H1 (cell line): ENCODE measurements at regions not wholly inside any gene's neighbourhood (a gene's known extent, or its start where the extent isn't known, plus 50 kb on each side); places are given as distances from the start of the nearest gene placed in this dataset.

Experiments
- CBX8 ChIP-seq: fragments of 300-800, 300-1000 bp; sonication (generic); IDR thresholded peaks from 2 replicates; pipeline ENCODE4 v1.7.1; 2016; ENCODE audit warnings: low read depth, low read length, borderline replicate concordance
- CTBP2 ChIP-seq: IDR thresholded peaks from 2 replicates; pipeline ENCODE4 v1.7.0; 2011; ENCODE audit warnings: borderline replicate concordance, mild to moderate bottlenecking, moderate library complexity, mixed read lengths, low read length; ENCODE audit not compliant: insufficient read depth, insufficient read length
- HDAC6 ChIP-seq: IDR thresholded peaks from one replicate; pipeline ENCODE4 v1.7.1; 2012; ENCODE audit warnings: low read depth, mild to moderate bottlenecking, inconsistent platforms, low read length, moderate library complexity

DNA sequence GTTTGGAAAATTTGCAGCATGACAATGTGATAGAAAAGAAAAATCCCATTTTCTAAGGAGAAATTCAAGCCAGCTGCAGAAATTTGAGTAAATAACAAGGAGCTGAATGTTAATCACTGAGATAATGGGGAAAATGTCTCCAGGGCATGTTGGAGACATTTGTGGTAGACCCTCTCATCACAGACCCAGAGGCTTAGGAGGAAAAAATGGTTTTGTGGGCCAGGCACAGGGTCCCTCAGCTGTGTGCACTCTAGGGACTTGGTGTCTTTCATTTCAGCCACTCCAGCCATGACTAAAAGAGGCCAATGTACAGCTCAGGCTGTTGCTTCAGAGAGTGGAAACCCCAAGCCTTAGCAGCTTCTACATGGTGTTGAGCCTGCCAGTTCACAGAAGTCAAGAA, 111.4 kb upstream of the SYT10 start (continued):
- TF ChIP-seq CTBP2 (no peak), HDAC6 (no peak), CBX8 (no peak)
